HCEC 1CT (cell line): ENCODE measurements at regions not wholly inside any gene's neighbourhood (a gene's known extent, or its start where the extent isn't known, plus 50 kb on each side); places are given as distances from the start of the nearest gene placed in this dataset.

Experiments used
- DNase-seq: peaks from one replicate; pipeline ENCODE4 v3.0.0-alpha.2; 2017

DNA sequence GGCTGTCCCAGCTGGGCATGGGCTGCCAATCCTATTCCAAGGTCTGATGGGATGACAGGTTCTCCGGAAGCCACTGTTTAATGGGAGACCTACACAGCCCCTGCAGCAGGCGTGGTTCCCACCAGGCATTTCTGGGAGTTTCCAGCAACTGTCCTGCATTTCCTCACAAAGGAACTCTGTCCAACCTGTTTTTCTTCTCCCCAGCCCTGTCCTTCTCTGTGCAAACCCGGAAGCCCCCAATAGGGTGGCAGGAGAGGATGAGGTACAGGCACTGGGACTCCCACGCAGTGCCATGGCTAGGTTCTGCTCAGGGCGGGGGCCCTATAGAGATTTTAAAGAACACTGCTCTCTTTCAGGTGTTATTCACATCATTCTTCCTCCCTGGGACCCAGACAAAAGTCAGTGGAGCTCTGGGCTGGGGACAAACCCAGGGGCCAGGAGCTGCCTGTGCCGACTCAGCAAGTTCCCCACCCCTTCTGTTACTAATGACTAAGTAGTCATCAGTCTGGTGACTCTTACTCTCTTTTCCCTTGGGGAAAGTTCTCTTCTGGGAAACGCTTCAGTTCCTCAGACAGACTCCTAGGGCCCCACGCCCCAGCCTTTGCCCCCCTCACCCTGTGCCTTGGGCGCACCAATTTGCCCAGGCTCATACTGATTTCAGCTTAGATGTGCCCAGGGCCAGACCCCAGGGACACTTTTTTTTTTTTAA, 97.7 kb downstream of the CD47 start:
- peak; percentile 30 for DNase-seq

DNA sequence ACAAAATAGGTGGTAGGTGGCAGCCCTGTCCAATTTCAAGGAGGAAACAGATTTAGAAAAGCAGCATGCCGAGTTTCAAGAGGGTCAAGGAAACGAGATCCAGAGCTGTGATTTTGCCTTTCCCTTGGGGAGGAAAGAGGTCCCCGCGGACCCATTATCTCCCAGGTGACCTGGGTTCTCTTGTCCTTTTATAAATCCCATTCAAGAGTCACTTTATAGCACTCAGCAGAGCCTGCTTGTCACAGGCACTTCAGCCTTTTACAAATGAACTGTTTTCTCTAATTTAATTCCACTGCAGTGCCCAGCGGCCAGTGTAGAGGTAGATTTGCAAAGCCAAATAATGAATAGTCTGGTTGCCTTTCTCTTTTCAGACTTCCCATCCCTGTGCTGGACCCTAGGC, 99.9 kb downstream of the CD47 start:
- DNase-seq = no peak

DNA sequence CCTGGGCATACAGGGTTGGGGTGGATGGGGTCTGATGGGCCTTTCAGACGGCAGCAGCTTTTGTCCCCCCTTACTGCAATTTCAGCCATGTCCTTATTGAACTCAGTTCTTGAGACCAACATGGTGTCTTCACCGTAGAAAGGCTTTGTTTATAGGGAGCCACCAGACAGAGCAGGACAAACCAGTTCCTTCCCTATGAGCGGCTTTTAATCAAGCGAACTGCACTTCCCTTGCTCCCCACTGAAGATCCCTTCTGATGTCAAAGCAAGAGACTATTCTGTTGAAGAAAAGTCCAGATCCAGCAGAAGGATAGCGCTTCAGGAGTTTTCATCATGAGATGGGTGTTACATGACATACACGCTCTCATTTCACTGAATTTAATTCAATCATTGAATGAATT, 100.4 kb downstream of the CD47 start:
- no peak for DNase-seq

DNA sequence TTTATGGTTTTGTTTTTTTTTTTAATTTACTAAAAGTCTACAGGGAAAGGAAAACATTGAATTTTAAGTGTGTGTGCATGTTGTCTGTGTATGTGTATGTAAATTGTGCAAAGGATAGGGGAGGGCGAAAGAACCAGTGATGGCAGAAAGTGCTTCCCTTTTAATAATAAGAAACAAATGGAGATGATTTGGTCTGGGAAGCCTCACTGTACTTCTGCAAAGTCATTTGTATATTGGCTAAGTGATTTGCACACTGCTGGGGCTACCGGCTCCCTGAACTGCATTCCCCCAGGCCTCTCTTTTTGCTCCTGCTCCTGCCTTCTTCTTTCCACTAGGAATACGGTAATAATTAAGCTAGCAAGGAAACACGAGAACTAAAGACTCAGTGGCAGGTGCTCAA, 101.2 kb downstream of the CD47 start:
- DNase-seq = no peak

DNA sequence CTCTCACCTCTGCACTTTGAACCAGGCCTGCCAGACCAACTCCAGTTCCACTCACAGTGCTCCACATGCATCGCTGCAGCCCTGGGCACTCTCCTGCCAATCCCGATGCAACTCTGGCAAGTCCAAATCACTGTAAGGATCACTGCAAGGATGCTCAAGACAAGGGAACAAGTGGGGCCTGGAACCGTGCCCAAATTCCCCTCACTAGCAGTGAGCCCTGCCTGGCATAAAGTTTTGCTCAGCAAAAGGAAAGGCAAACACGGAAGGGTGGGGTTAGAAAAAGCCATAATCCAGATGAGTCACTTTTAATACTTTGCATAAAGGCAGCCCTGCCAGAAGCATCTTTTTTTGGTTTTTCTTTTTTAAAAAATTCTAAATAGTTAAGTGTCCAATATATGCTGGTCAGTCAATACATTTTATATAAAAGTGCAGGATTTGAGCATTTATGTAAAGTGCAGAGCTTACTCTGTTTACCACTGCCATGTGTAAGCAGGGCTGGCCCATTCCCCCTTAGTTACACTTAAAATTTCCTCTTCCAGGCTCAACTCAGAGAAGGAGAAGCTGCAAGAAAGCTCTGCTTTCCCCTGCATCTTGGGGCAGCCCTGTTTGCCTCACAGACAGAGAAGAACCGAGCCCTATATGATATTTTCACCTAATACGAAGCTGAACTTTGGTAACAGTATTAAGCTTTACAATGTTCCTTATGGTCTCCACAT, 102.2 kb downstream of the CD47 start:
- DNase-seq = peak; percentile 49

DNA sequence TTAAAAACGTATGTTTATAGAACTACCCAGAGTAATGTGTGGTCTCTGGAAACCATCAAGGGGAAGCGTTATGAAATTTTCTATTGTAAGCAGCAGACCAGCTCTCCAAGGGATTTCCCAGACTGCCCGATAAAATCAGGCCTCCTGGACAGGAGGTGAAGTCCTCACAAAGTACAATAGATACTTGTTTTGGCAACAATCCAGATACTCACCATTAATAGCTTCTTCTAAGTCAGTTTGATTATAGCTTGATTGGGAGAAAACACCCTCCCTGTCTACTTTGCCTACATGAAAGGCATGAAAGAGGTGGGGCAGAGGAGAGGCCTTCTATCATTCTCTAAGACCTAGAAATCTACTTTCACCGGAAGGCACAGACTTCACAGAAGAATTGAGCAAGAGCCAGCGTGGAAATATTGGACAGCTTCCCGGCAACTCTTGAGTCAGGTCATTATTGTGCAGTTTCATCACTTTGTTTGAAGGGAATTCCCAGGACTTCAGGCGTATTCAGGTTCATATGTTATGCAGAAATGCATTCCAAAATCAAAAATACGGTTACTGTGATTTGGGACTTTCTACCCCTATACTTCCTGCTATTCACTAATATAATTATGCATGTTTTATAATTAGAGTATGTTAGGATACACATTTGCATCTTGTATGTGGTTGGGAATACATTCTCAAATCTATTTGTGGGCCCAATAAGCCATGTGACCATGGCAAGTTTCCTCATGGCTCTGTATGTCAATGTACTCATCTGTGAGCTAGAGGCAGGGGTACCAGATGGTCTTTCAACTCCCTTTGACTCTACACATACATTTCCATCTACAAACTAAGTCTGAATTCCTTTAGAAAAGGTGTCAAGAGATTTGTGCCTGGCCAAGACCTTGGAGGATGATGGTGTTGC, 103.5 kb downstream of the CD47 start:
- peak; percentile 95 for DNase-seq

DNA sequence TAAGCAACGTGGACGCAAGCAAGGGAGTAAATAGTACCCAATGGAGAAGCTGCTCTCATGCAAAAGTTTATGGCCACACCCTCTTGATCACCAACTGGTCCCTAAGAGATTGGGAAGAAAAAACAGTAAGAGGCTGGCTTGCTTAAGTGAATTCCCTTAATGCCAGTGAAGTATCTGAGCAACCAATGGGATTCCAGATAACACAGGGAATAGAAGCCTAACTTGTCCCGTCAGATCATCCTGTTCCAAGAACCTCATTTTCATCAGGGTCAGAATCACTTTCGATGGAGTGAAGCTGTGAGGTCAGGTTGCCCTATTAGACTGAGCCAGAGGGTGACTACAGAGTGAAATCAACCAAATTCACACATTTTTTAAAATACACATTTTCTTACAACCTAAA, 104.3 kb downstream of the CD47 start:
- no peak for DNase-seq

DNA sequence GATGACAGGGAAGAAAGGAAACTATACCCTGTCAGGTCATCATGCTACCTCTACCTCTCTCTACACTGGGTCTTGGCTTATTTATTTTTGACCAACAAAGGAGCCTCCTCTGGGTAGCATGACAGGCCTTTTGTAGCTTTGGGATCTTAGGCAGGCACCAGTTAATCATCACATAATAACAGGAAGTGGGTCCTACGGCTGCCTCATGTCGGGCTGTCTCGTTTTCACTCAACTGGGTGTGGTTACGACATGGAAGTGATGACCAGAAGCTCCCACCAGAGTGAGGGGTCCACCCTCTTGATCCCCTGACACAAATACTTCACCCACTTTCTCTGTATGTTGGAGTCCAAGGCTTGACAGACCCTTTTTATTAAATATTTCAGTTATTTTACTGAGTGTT, 105.3 kb downstream of the CD47 start:
- no peak for DNase-seq

DNA sequence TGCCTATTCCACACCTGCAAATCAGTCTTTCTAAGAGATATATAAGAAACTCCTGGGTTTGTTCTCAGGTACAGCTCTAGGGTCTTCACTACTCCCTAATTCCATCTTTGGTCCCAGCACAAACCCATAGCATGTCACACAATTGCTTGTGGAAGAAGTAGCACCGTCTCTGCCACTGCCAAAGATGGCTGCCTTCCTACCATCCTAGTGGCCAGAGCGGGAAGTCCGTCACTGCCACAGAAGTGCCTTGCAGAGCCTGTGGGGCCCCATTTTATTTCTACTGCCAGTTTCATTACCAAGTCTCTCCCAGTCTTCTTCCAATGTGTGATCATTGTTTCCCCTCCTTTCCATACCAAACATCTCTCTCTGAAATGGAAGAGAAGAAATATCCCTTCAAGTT, 107.6 kb downstream of the CD47 start:
- DNase-seq = no peak

DNA sequence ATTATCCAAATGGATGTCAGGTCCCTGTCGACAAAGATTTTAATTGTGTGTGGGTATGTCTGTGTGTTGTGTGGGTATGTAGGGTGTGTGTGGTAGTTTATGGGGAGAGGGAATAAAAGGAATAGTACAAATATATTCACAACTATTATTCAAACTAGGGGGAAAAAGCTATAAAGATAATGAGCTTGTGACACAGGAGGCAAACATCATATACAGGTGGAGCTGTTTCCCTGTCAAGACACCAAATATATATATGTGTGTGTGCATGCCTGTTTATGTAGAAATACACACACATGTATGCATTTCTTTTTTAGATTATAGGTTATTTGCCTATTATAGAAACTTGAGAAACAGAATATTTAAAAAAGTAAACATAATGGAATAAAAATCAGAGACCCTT, 108.7 kb downstream of the CD47 start:
- DNase-seq = no peak

DNA sequence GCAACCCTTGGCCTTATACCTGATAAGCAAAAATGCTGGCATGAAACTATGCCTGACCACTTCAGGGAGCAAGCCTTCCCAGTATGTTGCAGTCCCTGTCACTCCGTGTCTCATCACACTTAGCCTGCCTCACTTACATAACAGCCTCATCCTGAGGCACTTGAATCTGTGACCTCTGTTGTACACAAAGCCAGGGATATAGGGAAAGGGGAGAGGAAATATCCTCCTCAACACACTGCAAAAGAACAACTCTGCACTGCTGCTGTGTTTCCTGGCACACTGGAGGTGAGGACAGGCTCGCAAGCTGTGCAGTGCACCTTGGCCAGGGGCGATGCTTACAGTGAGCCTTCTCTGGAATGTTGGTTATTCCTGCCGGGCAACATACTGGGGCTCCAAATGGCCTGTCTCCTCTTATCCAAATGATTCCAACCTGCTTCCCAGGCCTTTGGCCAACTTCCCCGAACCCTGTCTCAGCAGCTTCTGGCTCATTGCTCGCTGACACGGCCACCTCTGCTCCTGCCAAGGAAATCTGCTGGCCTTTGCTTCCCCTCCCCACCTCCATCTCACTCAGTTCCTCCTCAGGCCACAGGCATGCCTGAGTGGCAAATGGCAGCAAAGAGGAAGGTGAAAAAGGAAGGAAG, 109.2 kb downstream of the CD47 start:
- DNase-seq = no peak

DNA sequence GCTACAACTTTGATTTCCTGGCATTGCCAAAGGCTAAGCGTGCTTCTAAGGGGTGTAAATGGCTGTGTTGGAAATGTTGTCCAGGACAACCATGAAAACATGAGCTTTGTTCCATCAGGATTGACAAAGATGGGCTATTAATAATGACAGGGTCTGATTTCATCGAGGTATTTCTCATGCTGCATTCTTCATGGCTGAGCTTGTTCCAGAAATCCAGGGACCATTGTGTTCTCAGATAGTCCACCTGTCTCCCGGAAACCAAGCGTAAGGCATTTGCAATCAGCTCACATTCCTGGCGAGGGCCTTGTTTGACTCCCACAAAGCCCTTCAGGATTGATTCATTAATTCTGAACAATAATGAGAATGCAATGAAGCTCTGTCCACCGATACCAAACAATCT, 111.3 kb downstream of the CD47 start:
- no peak for DNase-seq

DNA sequence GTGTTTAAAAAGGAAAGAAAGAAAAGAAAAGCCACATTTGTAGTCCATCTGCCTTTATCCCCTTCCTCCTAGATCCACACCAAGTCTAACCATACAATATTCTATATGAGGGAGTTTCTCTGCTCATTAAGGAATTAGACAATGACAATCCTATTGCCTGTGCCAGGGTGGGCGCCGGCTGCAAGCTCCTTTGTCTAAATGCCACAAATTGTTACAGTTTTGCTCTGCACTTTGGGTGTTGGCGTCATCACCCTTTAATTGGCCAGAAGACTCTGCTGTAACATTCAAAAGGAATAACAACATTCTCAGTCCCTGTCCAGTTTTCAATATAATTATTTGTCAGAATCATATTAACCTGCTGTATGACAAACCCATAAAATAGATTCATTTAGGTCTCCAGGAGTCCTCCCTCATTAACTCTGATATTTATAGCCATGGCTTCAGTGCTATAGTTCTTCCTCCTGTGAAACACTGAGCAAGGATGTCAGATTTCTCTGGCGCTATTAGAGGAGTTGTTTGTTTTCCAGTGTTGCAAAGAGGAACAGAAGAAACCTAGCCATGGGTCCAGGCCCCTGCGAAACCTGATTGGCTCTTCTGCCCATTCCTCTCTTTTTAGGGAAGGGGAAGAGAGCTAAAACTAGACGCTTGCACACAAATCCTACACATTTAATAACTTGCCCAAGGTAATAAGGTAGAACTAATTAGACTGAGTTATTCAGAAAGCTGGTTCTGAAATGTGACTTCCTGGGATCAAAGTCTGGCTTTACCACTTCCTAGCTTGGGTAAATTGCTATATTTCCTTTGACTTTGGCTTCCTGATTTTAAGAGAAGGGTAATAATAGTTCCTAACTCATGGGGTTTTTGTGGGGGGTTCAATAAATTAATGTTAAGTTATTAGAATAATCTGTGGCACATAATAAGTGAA, 112.4 kb downstream of the CD47 start:
- DNase-seq = no peak

DNA sequence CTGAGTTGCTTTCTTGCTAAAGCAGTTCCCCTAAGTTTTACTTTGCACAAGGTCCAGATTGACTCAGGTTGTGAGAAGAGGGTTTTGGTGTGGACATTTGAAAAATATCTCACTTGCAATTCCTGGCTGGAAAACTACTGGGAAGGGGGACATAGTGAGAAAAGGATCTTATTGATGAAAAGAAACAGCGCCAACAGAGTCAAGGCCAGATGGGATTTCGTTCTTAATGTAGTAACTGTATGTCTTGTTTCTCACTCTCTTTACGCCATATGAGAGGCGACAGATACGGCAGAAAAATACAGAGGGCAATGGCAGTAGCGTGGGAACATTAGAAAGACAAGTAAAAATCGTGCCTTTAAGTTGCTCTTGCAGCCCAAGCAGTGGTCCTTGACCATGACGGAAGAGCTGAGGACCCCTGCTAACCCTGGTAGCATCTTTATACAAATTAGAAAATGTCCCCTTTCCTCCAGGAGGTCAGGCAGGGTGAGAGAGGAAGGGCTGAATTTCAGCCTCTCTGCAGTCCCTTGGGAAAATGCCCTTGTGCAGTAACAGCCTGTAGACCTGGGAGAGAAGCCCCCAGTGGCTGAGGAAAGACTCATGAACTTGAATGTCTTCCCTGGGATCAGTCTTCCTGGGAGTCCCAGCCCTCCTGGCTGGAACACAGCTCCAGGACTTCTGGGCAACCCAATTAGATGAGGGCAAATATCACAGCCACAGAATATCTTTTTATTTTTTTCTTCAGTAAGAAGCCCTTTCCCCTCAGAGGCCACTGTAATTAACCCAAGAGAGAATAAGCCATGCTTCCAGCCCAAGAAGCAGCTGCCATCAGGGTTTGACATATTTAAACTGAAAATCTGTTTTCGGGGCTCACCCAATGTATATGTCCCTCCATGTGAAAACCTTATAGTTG, 113.4 kb downstream of the CD47 start:
- no peak for DNase-seq

DNA sequence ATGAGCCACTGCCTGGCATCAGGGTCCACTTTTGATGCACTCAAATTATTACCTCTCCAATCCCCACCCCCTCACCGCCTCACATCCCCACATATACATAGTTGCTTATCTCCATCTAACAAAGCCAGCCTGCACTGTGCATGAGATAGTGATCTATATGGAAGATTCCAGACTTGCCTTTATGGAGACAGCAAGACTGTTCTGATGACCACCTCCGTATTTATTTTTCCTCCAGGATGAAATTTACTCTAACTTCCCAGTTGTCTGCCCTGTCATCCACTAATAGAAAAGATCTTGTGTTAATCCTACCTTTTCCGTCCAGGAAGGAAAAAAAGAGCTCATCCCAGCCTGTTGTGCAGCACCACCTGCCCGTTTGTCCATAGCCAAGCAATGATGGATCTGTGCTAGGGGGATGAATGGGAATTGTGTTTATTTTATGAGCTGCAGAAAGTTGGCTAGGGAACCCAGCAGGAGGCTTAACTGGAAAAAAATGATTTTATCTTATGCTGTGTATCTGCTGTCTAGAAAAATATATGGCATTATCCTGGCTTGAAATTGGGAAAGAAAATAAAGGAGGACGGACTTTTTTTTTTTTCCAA, 114.5 kb downstream of the CD47 start:
- DNase-seq = no peak

DNA sequence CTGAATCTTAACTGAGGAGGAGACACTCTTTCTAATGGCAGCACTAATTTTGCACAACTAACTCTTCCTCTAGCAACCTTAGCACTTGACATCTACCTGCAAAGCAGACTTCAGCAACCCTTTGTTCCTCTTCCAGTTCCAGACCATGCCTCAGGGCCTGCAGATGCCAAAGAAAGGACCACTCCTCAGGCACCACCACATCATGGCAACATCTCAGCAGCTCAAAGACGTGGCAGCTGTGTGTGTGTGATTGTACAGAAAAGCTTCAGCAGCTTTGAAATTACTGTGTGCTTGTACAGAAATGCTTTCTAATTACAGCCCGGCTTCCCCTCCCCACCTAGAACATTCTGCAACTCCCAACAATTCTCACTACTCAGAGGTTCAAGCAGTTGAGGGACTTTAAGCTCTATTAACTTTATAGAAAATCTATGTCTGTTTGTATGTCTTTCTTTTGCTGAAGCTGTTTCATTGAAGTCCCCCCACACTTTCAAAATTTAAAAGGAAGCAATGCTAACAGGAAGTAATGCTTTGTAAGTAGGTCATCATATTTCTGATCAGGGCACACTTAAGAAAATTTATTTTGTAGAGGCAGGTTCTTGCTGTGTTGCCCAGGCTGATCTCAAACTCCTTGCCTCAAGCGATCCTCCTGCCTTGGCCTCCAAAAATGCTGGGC, 115.2 kb downstream of the CD47 start:
- DNase-seq = no peak

DNA sequence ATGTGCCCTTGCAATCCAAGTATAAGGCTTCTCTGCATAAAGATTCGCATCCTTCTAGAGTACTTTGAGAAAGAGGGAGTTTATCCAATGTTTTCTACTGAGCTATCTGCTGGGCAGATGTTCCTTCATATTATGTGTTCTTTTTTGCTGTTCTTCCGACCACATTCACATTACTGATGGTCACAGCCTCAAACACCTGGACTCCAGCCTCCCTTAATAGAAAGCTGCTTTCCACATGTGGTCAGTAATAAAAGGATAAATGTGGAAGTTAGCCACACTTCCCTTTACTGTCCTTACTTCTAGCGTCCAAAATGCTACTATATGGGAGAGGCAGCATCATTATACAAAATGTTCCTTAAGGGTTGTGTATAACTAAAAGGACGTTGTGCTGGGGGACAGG, 116.9 kb downstream of the CD47 start:
- DNase-seq = no peak

DNA sequence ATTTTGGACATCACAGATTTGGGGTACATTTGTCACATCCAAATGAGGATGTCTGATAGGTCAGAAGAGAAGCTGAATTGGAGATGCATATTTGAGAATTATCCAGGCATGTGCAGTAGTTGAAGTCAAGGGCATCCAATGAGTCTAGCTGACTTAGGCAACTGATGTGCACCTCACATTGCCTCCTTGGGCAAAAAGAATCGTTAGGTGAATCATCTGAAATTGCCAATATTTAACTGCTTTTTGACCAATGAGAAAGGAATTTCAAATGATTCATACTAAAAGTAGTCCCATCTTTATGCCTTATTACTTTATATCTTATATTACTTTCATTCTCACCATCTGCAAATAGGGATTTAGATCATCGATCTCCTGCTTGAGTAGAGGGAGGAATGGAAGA, 117.7 kb downstream of the CD47 start:
- DNase-seq = peak; percentile 45

DNA sequence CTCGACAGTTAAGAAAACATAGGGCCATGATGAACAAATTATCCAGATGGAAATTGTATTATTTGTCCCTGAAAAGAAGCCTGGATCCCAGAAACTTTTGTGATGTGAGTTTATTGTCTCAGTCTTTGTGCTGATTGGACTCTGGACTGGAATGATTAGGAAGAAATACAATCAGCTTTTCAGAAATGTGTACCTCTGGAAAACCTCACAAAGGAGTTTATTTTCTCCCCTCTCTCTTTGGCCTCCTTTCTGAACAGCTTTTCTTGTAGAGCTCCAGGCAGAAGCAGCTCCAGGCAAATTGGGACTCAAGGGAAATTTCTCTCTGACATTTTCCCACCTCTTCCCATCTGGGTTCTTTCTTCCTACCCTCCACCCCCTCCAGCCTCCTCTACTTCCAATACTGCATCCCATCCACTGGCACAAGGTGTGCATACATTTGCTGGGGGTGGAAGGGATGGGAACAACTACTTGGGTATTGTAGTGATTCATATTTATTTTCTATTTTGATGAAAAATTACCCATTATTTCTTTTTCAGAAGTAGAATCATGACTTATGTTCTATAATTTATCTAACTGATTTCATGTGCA, 119.7 kb downstream of the CD47 start:
- no peak for DNase-seq
